ENCODE measurements at regions not wholly inside any gene's neighbourhood (a gene's known extent, or its start where the extent isn't known, plus 50 kb on each side); places are given as distances from the start of the nearest gene placed in this dataset.

DNA sequence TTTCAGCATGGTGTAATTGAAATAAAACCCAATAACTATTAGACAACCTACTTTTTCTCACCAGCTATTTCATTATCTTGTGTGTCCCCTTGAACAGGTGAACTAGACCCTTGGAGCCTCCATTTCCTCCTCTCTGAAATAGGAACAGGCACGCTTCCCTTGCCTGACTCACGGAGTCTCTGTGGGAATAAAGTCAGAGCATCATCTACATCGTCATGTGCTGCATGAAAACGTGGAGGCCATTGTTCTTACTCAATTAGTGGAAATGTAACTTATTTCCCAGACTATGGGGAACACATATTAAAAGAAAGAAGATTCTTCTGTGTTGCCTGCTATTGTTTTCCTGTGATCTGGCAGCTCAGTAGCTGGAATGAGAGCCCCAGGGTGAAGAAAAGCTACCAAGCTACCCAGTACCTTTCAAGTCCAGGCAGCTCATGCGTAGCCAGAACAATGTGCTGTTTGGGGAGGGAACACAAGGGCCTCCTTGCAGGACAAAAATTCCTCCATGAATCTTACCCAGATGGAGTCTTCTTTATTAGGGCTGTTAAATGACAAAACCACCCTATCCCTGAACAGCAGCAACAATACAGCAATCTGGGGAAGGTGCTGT, 59.8 kb downstream of the SOX11 start:
- DNase-seq = no peak
- intact Hi-C loops (cut with DNase I) = no loop called here

DNA sequence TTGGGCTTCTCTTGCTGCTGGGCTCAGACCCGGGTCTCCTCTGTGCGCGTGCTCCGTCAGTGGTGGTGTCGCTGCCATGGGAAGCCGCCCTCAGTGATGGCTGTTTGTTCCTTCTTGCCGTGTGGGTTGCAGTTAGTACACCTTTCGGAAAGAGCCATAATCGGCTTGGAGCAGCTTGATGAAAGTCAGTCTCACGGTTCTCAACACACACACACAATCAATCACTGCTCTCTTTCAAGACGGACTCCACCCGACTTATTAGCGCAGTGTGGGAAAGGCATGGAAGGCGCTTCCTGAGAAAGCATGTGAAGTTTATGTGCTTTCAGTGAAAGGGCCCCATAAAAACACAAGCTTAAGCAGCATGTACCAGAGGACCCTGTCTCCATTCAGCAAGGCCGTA, 64.1 kb downstream of the SOX11 start:
- intact Hi-C loops (cut with DNase I) = no loop called here
- DNase-seq = no peak

DNA sequence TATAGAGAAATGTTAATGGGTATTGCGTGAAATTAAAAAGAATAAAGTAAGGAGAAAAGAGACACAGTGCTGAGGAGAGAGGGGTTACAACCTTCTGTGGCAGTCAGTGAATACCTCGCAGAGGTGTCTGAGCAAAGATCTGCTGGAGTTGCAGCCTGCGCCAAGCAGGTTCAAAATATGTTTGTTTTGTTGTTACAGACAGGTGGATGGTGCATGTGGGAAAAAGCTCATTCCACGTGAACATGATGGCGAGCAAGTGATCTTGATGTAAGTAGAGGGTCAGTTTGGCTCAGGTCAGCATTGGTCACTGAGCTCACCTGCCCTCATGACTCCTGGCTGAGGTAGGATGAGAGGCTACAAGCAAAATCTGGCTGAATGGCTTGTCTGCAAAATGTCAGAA, 66.2 kb downstream of the SOX11 start:
- DNase-seq = no peak
- intact Hi-C loops (cut with DNase I) = no loop called here

DNA sequence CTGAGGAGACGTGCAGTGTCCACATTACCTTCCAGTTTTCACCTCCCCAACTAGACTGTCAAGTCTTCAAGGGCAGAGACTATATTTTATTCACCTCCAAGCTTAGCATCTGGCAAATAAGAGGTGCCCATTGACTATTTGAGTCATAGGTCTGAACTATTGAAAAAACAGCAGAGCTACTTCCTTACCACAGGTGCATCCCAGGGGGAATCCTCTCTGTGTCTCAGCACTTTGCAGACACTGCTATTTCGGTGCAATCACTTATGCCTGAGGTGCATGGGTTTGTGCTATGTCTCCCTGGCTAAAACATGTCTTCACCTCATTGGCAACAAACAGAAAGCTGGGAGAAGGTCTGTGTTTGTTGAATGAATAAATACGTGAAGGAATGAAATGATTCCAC, 67.8 kb downstream of the SOX11 start:
- intact Hi-C loops (cut with DNase I) = no loop called here

DNA sequence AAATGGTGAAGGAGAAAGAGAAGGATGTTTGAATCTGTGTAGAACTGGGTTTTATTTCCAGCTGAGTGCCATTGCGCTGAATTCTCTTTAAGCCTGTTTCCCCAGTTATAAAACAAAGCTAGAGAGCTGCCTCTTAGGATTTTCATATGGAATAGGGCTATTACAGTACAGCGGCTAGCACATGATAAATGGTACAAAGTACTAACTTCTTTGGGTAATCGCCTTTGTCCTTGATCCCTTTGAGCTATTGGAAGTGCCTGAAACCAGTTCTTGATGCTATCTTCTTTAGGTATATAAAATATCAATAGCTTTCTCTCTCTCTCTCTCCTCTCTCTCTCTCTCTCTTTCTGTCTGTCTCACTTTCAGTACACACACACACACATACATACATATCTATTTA, 71.3 kb downstream of the SOX11 start:
- DNase-seq = no peak
- intact Hi-C loops (cut with DNase I) = no loop called here

More for the DNA sequence above, 67.8 kb downstream of the SOX11 start:
- DNase-seq = peak in 1 of 42 donors; percentile 2

DNA sequence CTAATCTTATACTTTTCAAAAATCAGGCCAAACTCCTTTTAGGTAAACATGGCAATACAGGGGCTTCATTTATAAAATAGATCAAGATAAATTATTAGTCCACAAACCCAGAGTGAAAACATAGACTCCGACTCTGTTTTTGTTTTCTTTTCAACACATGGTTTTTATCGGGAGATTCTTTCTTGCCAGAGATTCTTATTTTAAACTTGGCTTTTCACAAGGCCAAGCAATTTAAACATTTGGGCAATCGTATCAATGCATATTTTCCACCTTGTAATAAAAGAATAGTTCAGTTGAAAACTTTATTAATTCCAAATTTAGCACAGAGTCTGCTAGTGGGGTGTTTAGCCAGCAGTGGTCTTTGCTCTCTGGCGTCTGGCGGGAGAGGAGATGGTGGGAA, 71.9 kb downstream of the SOX11 start:
- intact Hi-C loops (cut with DNase I) = no loop called here
- no peak for DNase-seq

DNA sequence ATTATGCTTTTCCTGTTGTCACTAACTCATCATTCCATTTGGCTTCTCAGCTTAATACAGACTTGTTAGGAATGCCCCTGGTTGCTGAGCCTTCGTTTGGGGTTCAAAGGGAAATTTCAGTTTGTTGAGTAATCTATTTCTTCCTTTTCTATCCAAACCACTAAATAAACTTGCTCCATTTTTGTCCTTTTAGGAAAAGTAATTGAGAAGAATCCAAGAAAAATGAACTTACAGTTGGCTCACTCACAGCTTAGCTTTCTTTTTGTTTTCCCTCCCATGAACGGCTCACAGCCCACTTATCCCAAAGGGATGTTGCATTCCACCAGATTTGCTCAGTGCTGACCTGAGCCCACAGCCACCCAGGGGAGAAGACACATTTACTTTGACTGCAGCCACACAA, 73.9 kb downstream of the SOX11 start:
- no peak for DNase-seq
- intact Hi-C loops (cut with DNase I) = no loop called here

DNA sequence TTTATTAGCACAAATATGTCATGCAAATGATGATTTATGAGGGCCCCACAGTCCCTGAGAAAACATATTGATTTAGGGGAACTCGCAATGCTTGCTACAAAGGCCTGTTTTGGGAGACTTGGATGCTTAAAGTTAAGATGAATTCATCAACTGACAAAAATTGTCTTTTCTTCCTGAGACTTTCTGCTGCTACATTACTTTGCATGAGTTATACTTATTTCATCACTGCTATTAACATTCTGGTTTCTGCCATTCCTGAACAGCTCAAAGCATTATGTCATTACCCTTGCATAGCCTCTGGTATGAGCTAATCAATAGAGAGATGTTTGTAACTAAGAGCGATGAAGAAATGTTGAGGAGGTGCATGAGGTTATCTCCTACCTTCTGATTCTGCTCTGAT, 74.4 kb downstream of the SOX11 start:
- no peak for DNase-seq
- intact Hi-C loops (cut with DNase I) = no loop called here

DNA sequence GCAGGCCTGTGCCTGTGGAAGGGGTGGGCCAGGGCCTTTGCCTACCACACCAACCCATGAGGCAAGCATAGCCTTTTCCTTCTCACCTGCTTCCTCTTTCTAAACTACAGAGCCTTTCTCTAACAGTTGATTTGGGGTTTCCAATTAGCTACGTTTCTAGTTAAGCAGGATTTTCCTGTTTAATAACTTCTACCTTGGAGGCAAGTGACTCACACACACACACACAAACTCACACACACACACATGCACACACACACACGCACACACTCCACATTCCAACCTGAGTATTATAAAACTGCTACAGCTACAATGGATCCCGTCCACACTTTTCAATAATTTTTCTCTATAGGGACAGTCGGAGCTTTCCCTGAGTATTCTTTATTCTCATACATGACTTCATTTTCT, 84.9 kb downstream of the SOX11 start:
- DNase-seq = no peak
- intact Hi-C loops (cut with DNase I) = no loop called here

DNA sequence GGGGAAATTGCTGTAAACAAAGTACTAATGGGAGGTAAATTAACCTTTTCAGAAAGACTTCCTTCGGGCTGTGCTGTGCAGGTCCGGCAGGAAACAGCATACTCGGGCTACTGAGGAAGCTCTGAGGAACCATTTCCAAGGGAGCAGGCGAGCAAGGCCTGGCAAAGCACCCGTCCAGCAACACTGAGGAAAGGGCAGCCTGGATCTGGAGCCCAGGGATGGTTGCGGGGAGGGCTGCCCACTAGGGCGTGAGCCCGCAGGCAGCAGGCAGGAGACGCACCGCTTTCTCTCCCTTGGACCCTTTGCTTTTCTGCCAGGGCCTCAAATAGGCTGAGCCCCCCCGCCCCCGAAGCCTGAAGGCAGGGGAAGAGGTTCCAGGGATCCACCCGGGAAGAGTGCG, 89.5 kb downstream of the SOX11 start:
- DNase-seq = no peak
- intact Hi-C loops (cut with DNase I) = no loop called here

DNA sequence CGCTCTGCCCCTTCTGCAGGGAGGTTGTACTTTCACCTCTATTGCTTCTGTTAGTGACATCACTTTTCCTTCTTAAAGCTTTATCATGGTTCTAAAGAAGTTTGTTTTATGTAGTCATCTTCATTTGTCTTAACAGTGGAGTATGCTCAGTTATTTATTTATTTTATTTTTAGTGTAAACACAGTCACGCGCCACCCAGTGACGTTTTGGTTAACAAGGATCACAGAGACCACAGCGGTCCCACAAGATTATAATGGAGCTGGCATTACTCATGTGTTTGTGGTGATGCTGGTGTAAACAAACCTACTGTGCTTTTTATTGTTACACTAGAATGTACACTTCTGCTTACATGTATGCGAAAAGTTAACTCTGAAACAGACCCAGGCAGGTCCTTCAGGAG, 89.9 kb downstream of the SOX11 start:
- DNase-seq = no peak
- intact Hi-C loops (cut with DNase I) = no loop called here

DNA sequence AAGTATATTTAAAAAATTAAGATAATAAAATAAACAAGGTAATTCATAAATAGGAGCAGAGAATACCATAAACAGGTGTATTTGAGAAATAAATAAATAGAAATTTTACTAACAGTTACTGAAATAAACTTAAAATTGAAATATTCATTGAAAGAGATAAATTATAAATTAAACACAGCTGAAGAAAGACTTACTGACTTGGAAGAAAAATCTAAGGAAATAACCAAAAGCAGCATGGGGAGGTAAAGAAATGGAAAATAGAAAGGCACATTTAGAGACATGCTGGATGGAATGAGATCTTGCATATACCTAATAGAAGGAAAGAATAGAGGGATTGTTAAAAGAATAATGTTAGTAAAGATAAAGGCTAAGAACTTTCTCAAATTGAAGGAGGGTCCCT, 96.3 kb downstream of the SOX11 start:
- DNase-seq = no peak
- intact Hi-C loops (cut with DNase I) = no loop called here

DNA sequence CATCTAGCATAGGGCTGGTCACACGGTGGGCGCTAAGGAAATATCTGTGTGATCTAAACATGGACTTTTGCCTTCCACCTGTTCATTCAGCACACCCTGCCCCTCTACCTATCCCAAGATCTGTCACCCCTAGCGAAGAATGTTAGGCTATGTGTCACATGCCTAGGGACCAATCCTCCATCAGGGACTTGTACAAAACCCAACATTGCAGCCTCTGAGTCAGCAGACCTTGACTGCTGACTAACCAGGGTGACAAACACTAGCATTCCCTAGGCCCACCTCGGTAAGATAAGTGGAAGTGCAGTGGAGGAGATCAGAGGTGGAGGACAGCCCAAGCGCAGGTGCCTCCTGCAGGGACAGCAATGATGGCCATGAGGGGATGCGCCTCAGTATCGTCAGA, 99.2 kb downstream of the SOX11 start:
- DNase-seq = no peak
- intact Hi-C loops (cut with DNase I) = no loop called here

DNA sequence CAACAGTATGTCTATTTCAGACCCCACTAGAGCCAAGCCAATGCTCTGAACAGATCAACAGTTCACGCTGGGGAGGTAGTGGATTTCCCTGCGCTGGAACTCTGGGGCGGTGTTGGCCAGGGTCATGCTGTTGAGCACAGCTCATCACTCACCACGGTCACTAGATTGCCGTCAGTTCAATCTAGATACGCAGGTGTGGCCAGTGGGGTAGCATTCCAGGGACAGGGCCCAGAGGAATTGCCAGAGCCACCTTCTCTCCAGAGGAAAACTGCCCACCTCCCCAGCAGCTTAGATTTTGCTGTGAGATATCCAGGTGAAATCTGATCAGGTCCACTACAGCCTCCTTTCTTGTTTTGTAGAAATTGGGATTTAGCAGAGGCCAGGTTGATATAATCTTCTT, 101.8 kb downstream of the SOX11 start:
- DNase-seq = no peak
- intact Hi-C loops (cut with DNase I) = no loop called here

DNA sequence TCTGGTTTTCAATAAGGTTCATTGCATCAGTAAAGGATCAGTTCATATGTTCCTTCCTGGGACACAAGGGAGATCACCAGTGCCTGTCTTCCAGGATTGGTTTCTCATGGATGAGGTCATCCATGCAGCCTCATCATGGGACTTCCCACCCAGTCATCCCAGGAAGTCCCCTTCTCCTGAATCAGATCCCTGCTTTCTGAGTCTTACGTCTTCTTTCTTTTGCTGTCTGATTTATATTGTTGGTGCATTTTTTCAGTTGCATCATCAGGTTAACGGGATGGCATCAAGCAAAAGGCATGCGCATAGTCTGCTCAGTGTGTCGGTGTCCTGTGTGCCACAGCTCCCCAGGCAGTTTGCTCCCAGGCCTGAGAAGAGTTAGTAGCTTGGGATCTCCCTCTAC, 105.9 kb downstream of the SOX11 start:
- no peak for DNase-seq
- intact Hi-C loops (cut with DNase I) = no loop called here

DNA sequence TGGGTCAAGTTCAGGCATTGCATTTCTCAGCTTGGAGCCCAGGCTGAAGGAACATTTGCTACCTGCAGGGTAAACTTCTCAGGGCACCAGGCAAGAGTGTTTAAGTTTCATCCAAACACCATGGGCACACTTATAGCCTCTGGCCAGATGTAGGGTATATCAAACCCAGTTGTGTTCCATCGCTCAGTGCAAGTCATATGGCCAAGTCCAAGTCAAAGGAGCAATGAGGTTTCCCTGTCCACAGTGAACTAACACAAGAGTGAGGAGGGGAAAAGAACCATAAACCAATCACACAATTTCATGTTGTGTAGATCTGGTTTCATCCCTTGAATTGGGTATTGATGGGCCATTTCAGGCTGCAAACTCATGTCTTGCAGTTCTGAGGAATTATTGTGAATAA, 107.2 kb downstream of the SOX11 start:
- intact Hi-C loops (cut with DNase I) = no loop called here
- no peak for DNase-seq

DNA sequence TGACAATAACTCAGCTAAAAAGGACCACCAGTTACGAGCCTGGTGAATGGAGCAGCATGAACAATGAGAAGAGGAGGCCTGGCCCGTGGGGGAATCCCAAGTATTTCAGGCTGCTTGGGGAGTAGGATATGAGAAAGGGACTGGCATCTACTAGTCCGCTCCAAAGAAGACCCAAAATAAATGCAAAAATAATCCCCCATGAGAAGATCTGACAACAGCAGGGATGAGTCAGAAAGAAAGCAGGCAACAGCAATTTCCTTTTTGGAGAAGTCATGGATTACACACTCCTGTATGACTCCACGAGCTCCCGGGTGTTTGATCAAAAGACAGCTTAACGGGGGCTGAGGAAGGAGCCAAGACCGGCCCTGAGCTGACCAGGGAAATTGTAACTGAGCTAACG, 111.4 kb downstream of the SOX11 start:
- no peak for DNase-seq
- intact Hi-C loops (cut with DNase I) = no loop called here

DNA sequence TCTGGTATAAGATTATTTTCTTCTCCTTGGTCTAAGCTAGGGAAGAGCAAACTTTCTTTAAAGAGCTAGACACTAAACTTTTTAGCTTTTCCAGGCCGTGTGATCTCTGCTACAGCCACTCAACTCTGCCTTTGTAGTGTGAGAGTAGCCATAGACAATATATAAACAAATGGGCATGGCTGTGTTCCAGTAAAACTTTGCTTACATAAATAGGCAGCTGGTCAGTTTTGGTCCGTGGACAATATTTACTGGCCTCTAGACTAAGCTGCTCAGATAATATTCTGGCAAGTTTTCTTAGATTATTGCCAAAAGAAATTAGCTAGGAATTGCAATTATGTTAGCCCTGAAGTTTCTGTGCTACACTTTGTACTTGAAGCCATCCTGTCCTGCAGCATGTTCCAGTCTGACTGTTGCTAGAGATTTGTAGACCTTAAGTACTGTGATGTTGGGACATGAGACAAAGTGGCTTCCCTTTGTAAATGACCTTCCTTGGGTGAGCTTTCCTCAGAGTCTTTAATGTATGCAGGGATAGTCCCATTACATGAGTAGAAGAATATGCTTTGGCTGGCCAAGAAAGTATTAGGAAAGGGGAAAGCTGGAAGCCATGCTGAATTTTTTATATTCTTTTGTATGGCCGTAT, 126.9 kb downstream of the SOX11 start:
- no peak for DNase-seq
- intact Hi-C loops (cut with DNase I) = no loop called here

DNA sequence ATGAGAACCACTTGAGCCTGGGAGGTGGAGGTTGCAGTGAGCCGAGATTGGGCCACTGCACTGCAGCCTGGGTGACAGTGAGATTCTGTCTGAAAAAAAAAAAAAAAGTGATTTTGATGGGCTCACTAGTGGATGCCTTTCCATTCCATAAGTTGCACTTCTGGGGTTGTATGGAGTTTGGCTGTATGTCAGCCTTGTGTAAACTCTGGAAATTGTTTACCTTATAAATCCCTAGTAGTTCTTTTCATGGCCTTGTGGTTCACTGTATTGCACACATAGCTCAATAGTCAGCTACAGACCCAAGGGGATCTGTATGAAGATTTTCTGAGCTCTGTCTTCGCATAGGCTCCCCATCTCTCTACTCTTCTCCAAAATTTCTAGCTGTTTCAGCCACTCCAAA, 131.9 kb downstream of the SOX11 start:
- no peak for DNase-seq
- intact Hi-C loops (cut with DNase I) = no loop called here

DNA sequence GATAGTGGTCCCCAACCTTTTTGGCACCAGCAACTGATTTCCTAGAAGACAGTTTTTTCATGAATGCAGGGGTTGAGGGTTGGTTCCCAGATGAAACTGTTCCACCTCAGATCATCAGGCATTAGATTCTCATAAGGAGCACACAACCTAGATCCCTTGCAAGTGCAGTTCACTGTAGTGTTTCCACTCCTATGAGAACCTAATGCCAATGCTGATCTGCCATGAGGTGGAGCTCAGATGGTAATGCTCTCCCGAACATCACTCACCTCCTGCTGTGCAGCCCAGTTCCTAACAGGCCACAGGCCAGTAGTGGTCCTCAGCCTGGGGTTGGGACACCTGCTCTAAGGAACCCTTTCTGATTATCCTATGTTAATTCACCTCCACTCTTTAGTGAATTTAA, 133.5 kb downstream of the SOX11 start:
- intact Hi-C loops (cut with DNase I) = no loop called here
- no peak for DNase-seq

DNA sequence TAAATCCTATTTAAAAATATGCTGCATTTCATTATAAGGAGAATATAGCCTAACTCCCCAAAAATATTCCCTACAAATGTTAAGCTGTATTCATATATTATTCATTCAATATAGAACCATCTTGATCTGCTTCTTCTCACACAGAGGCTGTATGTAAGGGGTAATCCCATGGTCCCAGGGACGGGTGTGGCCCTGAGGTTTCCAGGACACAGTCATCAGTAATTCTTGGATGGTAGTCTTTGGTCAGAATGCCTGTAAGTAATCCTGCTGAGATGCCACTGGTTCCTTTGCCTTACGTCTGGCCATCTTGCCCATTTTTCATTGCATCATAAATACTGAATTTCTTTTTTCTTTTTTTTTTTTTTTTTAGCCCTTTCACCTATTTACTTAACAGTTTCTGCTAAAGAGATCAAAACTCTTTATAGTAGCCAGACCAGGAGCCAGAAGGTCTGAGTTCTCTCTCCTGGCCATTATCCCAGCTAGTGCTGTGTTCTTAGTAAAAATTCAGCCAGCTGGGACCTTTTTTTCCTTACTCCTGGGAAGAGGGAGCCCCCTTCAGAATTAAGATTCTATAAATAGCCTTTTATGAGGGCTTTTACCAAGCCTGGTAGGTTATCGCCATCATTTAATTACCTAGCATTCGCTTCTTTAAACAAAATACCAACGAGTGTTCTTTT, 134.9 kb downstream of the SOX11 start:
- intact Hi-C loops (cut with DNase I) = no loop called here
- DNase-seq = no peak
